ENCODE measurements at regions not wholly inside any gene's neighbourhood (a gene's known extent, or its start where the extent isn't known, plus 50 kb on each side); places are given as distances from the start of the nearest gene placed in this dataset.
"Not testable (repeated sequence)": the region's sequence is repeated elsewhere in the genome, so short reads cannot be mapped to it uniquely, and the experiment has no call there.

DNA sequence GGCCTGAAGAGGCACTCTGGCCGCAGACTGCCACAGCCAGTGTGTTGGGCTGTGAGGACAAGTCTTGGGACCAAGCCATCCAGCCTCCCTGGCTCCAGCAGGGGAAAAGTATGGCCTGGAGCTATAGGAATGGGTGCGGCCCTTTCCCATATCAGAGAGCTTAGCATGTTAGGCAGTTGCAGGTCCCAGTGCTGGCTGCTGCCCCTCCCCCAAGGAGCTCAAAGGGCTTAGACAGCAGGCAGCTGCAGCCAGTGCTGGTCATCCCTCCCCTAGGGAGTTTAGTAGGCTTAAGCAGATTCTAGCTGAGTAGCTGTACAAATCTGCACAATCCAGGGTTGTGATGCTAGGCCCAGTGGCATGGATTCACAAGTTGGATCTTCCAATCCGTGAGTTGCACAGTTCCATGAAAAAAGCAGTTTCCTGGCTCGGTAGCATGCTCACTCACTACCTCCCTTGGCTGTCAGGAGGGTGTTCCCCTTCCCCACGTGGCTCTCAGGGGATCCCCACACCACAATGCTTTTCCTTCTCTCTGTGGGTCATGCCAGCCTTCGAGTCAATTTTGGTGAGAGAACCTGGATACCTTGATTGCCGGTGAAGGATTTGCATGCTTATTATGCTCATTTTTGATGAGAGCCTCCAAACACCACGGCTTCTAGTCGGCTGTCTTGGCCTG is 1490.8 kb downstream of the BRINP3 start:
- no peak for DNase-seq

DNA sequence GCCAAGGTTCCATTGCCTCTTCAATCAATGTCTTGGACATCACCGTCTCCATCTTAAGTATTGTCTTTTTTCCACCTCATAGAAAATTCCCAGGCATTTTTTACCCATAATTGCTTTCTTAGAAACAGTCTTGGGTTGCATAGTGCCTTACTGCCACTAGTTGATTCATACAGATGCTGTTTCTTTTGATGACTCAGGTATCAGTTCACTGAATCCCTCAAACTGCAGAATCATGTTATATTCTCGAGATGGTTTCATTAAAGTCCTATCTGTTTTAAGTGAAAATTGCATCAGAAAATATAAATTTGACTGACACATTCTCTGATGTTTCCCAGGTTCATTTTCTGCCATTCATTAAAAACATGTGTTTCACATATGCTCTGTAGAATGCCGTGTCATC is 1489.1 kb downstream of the BRINP3 start:
- no peak for DNase-seq

- no peak for DNase-seq
These were observed 1486.3 kb downstream of the BRINP3 start for GRCh38 chr1:188991221-188991930.

DNA sequence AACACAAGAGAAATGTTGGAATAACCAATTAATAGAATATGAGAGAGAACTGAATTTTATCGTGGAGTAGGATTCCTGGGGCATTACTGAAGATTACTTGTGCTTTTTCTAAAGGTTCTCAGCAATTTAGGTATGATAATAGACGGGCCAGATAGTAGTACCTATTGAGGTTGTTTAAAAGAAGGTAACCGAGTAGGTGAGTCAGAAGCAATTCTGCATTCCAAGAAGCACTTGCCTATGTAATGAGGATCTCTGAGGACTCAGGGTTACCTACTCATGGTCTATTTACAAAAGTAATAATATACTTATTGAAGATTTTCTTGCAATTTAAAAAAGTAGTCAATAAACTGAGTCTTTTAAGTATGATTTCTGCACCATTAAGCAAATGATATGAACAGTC is 1469.8 kb downstream of the BRINP3 start:
- no peak for DNase-seq

DNA sequence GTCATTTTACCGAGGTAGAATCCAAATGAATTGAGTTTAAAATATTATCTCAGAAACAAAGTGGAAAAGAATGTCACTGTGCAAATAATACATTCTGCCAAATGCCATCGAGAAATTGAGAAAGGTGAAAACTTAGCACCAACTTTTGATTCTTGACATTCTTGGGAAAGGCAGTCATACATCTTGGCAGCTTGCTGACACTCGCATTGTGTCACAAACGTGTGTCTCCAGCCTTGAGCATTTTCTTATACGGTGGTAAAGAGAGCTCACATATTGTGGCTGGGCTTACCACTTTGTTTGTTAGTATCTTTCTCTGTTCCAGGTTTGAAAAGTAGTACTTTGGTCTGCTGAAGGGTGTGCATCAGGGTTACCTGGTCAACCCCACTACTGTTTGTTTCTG is 1456.1 kb downstream of the BRINP3 start:
- no peak for DNase-seq

- no peak for DNase-seq
These were observed 1455.6 kb downstream of the BRINP3 start for GRCh38 chr1:189022015-189022414.

GRCh38 chr1:189027512-189027911 is 1450.2 kb downstream of the BRINP3 start:
- no peak for DNase-seq

- DNase-seq, result no peak
These were observed 1444.5 kb downstream of the BRINP3 start for GRCh38 chr1:189033169-189033568.

- no peak for DNase-seq
These were observed 1441.0 kb downstream of the BRINP3 start for GRCh38 chr1:189036628-189037027.

GRCh38 chr1:189046127-189046526 is 1431.5 kb downstream of the BRINP3 start:
- no peak for DNase-seq

- no peak for DNase-seq
These were observed 1392.9 kb downstream of the BRINP3 start for GRCh38 chr1:189084811-189085210.

GRCh38 chr1:189103956-189104355 is 1373.7 kb downstream of the BRINP3 start:
- no peak for DNase-seq

GRCh38 chr1:189117072-189117770 is 1360.4 kb downstream of the BRINP3 start:
- no peak for DNase-seq

- no peak for DNase-seq
These were observed 1355.7 kb downstream of the BRINP3 start for GRCh38 chr1:189121941-189122340.

- no peak for DNase-seq
These were observed 1352.0 kb downstream of the BRINP3 start for GRCh38 chr1:189125694-189126093.

- no peak for DNase-seq
These were observed 1346.1 kb downstream of the BRINP3 start for GRCh38 chr1:189131576-189131975.

- DNase-seq, result not testable (repeated sequence)
These were observed 1337.9 kb downstream of the BRINP3 start for GRCh38 chr1:189139748-189140147.

DNA sequence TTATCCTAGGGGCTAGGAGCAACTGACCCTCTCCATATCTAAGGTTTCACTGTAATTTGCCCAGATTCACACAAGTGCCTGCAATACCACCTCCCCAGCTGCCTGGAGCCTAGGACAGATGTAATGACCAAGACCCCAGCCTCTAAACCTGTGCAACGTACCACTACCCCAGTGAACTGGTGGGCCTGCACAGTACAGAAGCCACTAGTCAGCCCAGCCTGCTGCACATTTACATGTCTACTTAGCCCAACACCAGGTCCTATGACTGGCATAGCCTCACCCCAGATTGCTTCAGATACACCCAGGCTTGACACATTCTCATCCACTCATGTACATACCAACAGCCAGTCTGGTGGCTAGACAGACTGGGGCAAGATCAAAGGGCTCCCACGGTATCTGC is 1336.6 kb downstream of the BRINP3 start:
- DNase-seq, result no peak

GRCh38 chr1:189149547-189150375 is 1327.9 kb downstream of the BRINP3 start:
- DNase-seq, result no peak

DNA sequence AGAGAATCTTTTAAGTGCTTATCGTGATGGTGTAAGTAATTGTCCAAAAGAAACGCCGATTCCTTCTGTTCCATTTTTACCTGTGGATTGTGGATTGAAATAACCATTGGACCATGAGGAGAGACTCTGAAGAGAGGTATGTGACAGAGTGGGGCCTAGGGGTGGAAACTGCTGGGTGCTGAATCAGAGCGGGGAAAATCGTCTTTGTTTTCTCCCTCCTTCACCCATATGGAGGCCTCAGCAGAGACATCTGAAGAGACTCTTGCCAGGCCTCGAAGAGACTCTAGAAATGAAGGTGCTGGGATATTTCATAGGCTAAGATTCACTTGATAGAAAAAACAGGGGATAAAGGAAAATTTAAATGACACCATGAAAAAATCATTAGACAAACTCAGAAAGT is 1327.0 kb downstream of the BRINP3 start:
- DNase-seq, result no peak

DNA sequence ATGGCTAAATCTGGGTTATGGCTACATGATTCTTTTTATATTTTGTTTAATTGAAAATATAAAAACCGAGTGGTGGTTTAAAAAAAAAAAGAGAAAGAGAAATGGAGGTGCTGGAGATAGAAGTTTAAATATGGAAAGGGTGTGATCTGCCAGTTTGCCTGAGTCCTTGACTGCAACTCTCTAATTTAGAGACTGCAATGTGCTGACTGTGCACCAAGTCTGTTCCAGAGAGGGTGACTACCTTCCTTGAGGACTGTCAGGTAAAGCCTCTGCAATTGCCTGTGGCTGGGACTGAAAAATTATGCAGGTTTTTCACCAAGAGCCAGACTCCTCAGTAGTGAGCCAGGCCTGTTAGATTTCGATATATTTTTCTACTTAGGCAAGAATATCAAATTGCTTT is 1326.3 kb downstream of the BRINP3 start:
- no peak for DNase-seq

DNA sequence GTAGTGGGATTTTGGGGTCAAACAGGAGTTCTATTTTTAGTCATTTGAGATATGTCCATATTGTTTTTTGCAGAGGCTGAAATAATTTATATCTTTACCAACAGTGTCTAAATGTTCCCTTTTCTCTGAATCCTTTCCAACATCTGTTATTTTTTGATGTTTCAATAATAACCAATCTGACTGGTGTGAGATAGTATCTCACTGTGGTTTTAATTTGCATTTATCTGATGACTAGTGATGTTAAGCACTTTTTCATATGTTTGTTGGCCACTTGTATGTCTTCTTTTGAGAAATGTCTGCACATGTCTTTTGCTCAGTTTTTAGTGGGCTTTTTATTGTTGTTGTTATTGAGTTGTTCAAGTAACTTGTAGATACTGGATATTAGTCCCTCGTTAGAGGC is 1325.0 kb downstream of the BRINP3 start:
- DNase-seq, result no peak

GRCh38 chr1:189158155-189158554 is 1319.5 kb downstream of the BRINP3 start:
- no peak for DNase-seq
